Activated CD4-positive, alpha-beta T cell treated with anti-CD3 and anti-CD28 coated beads for 36 hours (primary cell): ENCODE measurements at regions not wholly inside any gene's neighbourhood (a gene's known extent, or its start where the extent isn't known, plus 50 kb on each side); places are given as distances from the start of the nearest gene placed in this dataset.

Experiments
- ATAC-seq: fragments of 200-7000 bp; cut with Tn5 transposase; one replicate; pipeline ENCODE4 v1.10.0; 2021; ENCODE audit warnings: mild to moderate bottlenecking, moderate library complexity
- CTCF ChIA-PET: fragments of 350-600 bp; sonication (Branson Sonifier 250); formaldehyde crosslinking; loops from one replicate; lab custom pipeline; 2021; ENCODE audit warnings: antibody characterized with exemption; lab: Charles Lee
- POLR2A ChIA-PET: fragments of 350-600 bp; sonication (Branson Sonifier 250); formaldehyde crosslinking; loops from one replicate; lab custom pipeline; 2021; ENCODE audit warnings: antibody characterized with exemption, inconsistent platforms; lab: Charles Lee
- DNase-seq: peaks from one replicate; pipeline ENCODE4 v3.0.0-alpha.2; 2020
- H3K27ac Mint-ChIP-seq: one replicate; pipeline ENCODE4 v1.8.0; 2021; ENCODE audit warnings: mixed read lengths
- H3K27me3 Mint-ChIP-seq: one replicate; pipeline ENCODE4 v1.8.0; 2021; ENCODE audit warnings: mixed read lengths
- H3K36me3 Mint-ChIP-seq: one replicate; pipeline ENCODE4 v1.8.0; 2021; ENCODE audit warnings: low read depth, mixed read lengths
- H3K4me1 Mint-ChIP-seq: one replicate; pipeline ENCODE4 v1.8.0; 2021; ENCODE audit warnings: mixed read lengths
- H3K4me3 Mint-ChIP-seq: one replicate; pipeline ENCODE4 v1.8.0; 2021; ENCODE audit warnings: mild to moderate bottlenecking, moderate library complexity, mixed read lengths
- H3K9me3 Mint-ChIP-seq: one replicate; pipeline ENCODE4 v1.8.0; 2021; ENCODE audit warnings: low read depth, mixed read lengths
- intact Hi-C, 2 experiments: fragments of 100-400 bp; cut with DNase I in 1 of 2; cut with micrococcal nuclease in 1 of 2; formaldehyde crosslinking; loops; one replicate each; pipeline versions ENCODE4 v1.14.2 to v1.15.1; 2022 to 2024; cut with DNase I, micrococcal nuclease

DNA sequence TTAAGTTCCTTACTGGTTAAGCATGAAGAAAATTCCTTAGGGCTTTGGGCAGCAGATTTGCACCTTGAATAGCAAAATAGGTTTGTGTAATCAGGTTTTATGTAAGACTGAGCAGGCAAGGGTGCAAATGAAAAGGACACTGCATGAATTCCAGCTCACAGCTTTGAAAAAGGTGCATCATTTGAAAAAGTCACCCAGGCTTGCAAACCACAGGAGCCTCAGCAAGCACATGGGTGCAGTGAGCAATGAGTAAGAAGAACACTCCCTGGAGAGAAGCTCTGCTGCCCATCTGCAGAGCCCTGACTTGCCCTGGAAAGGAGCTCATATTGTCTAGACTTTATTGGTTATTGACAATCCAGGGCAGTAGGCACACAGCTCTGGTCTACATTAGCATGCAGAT, 165.6 kb upstream of the KCNJ16 start:
- Mint-ChIP-seq H3K4me1 (no peaks in the 10 kb centered on the region), H3K27ac (no peak overlapping the region), H3K4me3 (no peak overlapping the region), H3K36me3 (no peaks in the 10 kb centered on the region), H3K27me3 (no peaks in the 10 kb centered on the region), H3K9me3 (no peaks in the 10 kb centered on the region)
- CTCF ChIA-PET, result no interaction called here
- intact Hi-C loops, result no loop called here
- no peak for ATAC-seq
- DNase-seq, result no peak
- POLR2A ChIA-PET, result interaction anchor here (0.6 kb wide), 1 partner anchor 38 kb away, joined by 5 read pairs; no protein-coding TSS in a partner anchor

DNA sequence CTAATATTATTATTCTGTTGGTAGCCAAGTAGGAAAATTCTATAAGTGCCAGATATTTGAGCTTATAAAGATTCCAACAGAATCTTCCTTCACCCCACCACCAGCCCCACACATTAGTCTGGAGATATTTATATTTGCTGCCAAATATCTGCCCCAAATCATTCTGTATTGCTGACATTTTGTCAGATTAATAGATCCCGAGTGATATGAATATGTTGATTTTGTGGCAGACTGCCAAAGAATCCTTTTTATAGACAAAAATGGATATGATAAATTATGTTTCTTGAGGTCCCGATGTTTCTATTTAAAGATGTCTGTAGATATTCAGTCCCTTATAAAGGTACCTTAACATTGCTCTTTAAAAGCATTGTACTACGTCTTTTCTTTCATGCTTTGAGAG, 162.2 kb upstream of the KCNJ16 start:
- intact Hi-C loops, result no loop called here
- H3K4me1 Mint-ChIP-seq, result no peaks in the 10 kb centered on the region
- H3K27me3 Mint-ChIP-seq, result no peaks in the 10 kb centered on the region
- POLR2A ChIA-PET, result no interaction called here
- H3K4me3 Mint-ChIP-seq, result no peak overlapping the region
- H3K36me3 Mint-ChIP-seq, result no peaks in the 10 kb centered on the region
- CTCF ChIA-PET, result interaction anchor here (0.6 kb wide), 1 partner anchor 640 kb away, joined by 3 read pairs; no protein-coding TSS in a partner anchor
- DNase-seq (no peak), ATAC-seq (no peak)
- H3K27ac Mint-ChIP-seq, result no peak overlapping the region
- no peaks in the 10 kb centered on the region for H3K9me3 Mint-ChIP-seq

DNA sequence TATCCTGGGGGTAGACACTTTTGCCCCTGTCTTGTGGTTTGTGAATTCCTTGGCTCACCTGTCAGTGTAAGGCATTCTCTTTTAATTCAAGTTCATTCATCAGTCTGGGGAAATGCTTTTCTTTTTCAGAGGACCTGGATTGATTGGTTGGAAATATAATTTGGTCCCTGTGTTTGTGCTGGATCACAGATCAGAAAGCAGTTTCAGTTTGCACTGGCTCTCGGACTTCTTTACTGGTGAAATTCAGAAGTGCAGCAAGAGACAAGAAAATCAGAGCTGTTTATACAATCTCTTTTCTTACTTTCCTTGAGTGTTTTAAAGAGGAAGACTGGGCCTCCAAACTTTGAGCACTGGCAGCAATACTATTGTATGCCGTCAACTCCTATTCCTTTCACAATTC, 161.8 kb upstream of the KCNJ16 start:
- ChIA-PET CTCF (no interaction called here), POLR2A (no interaction called here)
- DNase-seq, result no peak
- ATAC-seq, result no peak
- intact Hi-C loops, result no loop called here
- H3K36me3 Mint-ChIP-seq, result no peaks in the 10 kb centered on the region
- H3K27me3 Mint-ChIP-seq, result no peaks in the 10 kb centered on the region
- H3K4me3 Mint-ChIP-seq, result no peak overlapping the region
- no peak overlapping the region for H3K27ac Mint-ChIP-seq
- H3K9me3 Mint-ChIP-seq, result no peaks in the 10 kb centered on the region
- H3K4me1 Mint-ChIP-seq, result no peaks in the 10 kb centered on the region

DNA sequence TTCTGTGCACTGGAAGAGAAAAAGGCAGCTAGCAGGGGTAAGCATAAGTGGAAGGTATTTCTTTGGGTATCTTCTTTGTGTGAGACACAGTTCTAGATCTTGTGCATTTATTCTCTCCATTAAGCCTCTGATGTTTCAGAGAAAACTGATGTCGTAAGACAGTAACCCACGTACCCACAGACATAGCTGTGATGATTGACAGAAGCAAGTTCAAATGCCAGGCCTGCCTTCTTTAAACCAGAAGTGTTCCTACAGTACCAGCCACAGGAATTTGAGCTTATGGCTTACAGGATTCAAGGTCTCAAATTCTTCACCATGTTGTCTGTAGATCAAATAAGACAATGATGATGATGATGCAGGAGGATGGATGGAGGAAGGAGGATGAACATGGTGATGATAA, 161.4 kb upstream of the KCNJ16 start:
- no peak for DNase-seq
- no peak overlapping the region for H3K27ac Mint-ChIP-seq

DNA sequence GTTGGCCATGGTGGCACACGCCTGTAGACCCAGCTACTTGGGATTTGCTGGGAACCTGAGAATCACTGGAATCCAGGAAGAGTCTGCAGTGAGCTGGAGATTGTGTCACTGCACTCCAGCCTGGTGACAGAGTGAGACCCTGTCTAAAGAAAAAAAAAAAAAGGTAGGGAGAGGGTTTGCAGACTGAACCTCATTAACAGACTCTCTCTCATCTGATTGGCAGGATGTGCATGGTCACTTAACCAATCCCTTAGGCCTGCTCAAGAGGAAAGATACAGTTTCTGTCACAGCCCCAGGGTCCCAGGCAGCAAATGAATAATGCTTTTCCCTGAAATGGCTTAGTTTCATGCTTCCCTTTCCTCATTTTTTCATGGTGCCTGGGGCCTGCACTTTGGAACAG, 160.5 kb upstream of the KCNJ16 start:
- Mint-ChIP-seq H3K36me3 (no peaks in the 10 kb centered on the region), H3K27me3 (no peaks in the 10 kb centered on the region), H3K4me1 (no peaks in the 10 kb centered on the region), H3K4me3 (no peak overlapping the region), H3K9me3 (peaks cover 3% of the 10 kb centered on the region), H3K27ac (no peak overlapping the region)
- ATAC-seq (no peak), DNase-seq (no peak)
- intact Hi-C loops, result no loop called here
- ChIA-PET CTCF (no interaction called here), POLR2A (no interaction called here)

More for the DNA sequence above, 161.4 kb upstream of the KCNJ16 start:
- H3K4me3 Mint-ChIP-seq, result no peak overlapping the region
- intact Hi-C loops, result no loop called here
- H3K36me3 Mint-ChIP-seq, result no peaks in the 10 kb centered on the region
- H3K4me1 Mint-ChIP-seq, result no peaks in the 10 kb centered on the region
- H3K9me3 Mint-ChIP-seq, result no peaks in the 10 kb centered on the region
- no peak for ATAC-seq
- no peaks in the 10 kb centered on the region for H3K27me3 Mint-ChIP-seq
- POLR2A ChIA-PET, result no interaction called here
- CTCF ChIA-PET, result no interaction called here

DNA sequence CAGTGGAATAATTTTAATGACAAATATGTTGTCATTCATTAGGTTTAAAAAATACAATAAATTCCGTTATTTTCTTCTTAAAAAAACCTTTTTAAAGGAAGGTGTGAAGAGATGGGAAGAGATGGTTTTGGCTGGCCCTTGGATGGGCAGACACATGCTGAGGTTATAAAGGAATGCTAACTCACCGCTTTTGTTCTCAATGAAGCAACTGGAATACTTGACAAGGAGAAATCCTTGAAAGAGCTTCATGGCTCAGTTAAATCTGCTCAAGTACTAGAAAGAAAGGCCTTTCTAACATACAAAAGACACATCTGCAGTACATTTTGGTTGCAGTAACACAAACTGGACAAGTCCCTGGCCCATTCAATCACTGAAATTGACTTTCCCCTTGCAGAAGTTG, 158.3 kb upstream of the KCNJ16 start:
- Mint-ChIP-seq H3K4me1 (no peaks in the 10 kb centered on the region), H3K27ac (no peak overlapping the region), H3K9me3 (peaks cover 7% of the 10 kb centered on the region), H3K36me3 (no peaks in the 10 kb centered on the region), H3K27me3 (no peaks in the 10 kb centered on the region), H3K4me3 (no peak overlapping the region)
- POLR2A ChIA-PET, result no interaction called here
- intact Hi-C loops, result no loop called here
- DNase-seq, result no peak
- no peak for ATAC-seq
- CTCF ChIA-PET, result no interaction called here

DNA sequence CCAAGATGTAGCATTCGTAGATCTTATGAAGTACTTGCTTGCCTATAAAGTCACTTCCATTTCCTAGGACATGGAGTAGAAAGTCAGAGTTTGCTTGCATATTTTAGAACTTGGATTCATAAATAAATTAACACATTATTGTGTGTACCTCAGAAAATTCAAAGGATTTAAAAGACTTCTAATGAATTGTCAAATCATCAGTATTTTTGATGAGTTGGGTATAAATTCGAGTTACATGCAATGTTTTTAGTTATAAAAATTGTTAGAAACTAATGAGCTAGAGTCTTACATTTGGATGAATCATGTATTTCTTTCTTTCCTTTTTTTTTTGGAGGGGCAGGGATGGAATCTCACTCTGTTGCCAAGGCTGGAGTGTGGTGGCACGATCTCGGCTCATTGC, 156.9 kb upstream of the KCNJ16 start:
- H3K27me3 Mint-ChIP-seq, result no peaks in the 10 kb centered on the region
- CTCF ChIA-PET, result no interaction called here
- H3K9me3 Mint-ChIP-seq, result peaks cover 7% of the 10 kb centered on the region

DNA sequence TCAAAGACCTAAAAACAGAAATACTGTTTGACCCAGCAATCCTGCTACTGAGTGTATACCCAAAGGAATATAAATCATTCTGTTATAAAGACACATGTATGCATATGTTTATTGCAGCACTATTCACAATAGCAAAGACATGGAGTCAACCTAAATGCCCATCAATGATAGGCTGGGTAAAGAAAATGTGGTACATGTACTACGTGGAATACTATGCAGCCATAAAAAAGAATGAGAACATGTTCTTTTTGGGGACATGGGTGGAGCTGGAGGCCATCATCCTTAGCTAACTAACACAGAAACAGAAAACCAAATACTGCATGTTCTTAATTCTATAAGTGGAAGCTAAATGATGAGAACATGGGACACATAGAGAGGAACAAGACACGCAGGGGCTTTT, 155.2 kb upstream of the KCNJ16 start:
- ChIA-PET CTCF (no interaction called here), POLR2A (no interaction called here)
- Mint-ChIP-seq H3K27ac (no peak overlapping the region), H3K27me3 (no peaks in the 10 kb centered on the region), H3K9me3 (peaks cover 7% of the 10 kb centered on the region), H3K36me3 (no peaks in the 10 kb centered on the region), H3K4me3 (no peak overlapping the region), H3K4me1 (no peaks in the 10 kb centered on the region)
- ATAC-seq (no peak), DNase-seq (no peak)
- intact Hi-C loops, result no loop called here

More for the DNA sequence above, 156.9 kb upstream of the KCNJ16 start:
- Mint-ChIP-seq H3K4me3 (no peak overlapping the region), H3K27ac (no peak overlapping the region), H3K36me3 (no peaks in the 10 kb centered on the region), H3K4me1 (no peaks in the 10 kb centered on the region)
- intact Hi-C loops, result no loop called here
- ATAC-seq (no peak), DNase-seq (no peak)
- POLR2A ChIA-PET, result no interaction called here

DNA sequence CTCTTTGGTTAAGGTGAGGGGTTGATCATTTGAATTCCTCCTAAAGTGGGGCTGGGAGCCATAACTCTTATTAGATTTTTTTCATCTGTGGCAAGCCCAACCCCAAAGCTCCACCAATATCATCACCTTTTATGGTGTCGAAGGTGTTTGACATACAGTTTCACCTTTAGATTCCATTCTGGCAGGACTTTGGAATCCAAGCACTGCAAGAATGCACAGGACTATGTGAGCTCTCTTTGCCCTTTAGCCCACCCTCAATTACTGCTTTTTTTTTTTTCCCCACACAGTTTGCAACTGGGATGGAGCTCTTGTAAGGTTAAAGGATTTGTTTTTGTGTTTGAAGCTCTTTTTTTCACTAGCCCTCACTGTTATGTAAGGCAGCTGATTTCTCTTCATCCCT, 154.0 kb upstream of the KCNJ16 start:
- H3K27me3 Mint-ChIP-seq, result no peaks in the 10 kb centered on the region
- ChIA-PET CTCF (interaction anchor here (0.6 kb wide), 1 partner anchor 12 kb away, joined by 3 read pairs; no protein-coding TSS in a partner anchor), POLR2A (no interaction called here)
- intact Hi-C loops, result no loop called here
- no peak overlapping the region for H3K27ac Mint-ChIP-seq
- H3K4me3 Mint-ChIP-seq, result no peak overlapping the region
- no peaks in the 10 kb centered on the region for H3K4me1 Mint-ChIP-seq
- DNase-seq, result no peak
- H3K36me3 Mint-ChIP-seq, result no peaks in the 10 kb centered on the region
- no peak for ATAC-seq
- peaks cover 7% of the 10 kb centered on the region for H3K9me3 Mint-ChIP-seq

DNA sequence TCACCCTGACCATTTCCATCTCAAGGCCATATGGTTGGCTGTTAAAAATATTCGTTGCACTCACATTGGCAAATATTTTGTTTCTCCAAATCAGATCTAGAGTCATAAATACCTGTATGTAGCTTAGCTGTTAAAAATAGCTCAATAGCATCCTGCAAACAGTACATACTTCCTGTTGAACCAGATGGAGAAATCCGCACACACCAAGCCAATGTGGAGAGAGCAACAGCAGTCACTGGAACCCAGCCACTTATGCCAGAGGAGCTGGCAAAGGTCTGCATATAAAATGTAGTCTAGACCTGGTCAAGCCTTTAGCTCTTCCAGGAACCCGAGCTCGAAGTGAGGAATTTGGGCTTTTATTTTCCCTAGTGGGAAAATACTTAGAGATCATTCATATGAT, 146.4 kb upstream of the KCNJ16 start:
- Mint-ChIP-seq H3K36me3 (no peaks in the 10 kb centered on the region), H3K4me1 (no peaks in the 10 kb centered on the region)

DNA sequence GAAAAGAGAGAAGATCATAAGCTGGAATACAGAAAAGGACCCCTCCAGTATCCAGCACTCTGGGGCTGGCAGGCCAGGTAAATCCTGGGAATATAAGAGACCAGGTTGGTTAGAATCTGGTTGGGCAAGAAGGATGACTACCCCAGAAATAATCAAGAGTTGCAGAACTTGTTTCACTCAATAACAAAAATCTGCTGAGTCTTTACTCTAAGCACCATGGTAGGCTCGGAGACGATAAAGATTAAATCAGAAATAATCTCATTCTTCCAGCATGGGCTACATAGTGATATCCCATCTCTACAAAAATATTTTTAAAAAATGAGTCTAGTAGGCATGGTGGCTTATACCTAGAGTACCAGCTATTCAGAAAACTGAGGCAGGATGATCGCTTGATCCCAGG, 138.0 kb upstream of the KCNJ16 start:
- intact Hi-C loops, result no loop called here
- no peak for ATAC-seq

More for the DNA sequence above, 146.4 kb upstream of the KCNJ16 start:
- no peak for DNase-seq
- H3K27ac Mint-ChIP-seq, result no peak overlapping the region
- H3K27me3 Mint-ChIP-seq, result no peaks in the 10 kb centered on the region
- ChIA-PET POLR2A (no interaction called here), CTCF (no interaction called here)
- intact Hi-C loops, result no loop called here
- H3K4me3 Mint-ChIP-seq, result no peak overlapping the region
- no peak for ATAC-seq
- H3K9me3 Mint-ChIP-seq, result no peaks in the 10 kb centered on the region

DNA sequence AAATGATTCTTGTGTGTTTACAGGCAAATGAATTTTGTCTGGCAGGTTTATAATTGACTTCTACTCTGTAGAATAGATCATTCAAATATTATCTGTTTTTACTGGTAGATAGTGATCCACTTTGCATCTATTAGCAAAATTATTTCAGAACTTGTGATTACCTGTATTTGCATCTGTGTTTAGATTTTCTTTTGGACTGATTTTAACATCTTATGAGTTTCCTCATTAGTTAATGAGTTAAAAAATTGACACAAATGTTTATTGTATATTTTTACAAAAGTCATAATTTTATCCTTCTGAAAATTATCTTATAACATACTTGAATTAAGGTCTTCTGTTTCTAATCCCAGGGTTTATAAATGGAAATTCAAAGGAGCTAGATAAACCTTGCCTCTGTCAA, 132.0 kb upstream of the KCNJ16 start:
- intact Hi-C loops, result no loop called here
- Mint-ChIP-seq H3K4me1 (no peaks in the 10 kb centered on the region), H3K9me3 (no peaks in the 10 kb centered on the region), H3K36me3 (no peaks in the 10 kb centered on the region), H3K4me3 (no peak overlapping the region), H3K27ac (no peak overlapping the region), H3K27me3 (no peaks in the 10 kb centered on the region)
- DNase-seq (no peak), ATAC-seq (no peak)
- ChIA-PET POLR2A (no interaction called here), CTCF (no interaction called here)

More for the DNA sequence above, 138.0 kb upstream of the KCNJ16 start:
- no peaks in the 10 kb centered on the region for H3K4me1 Mint-ChIP-seq
- ChIA-PET POLR2A (no interaction called here), CTCF (no interaction called here)
- no peaks in the 10 kb centered on the region for H3K9me3 Mint-ChIP-seq
- H3K27ac Mint-ChIP-seq, result no peak overlapping the region
- H3K27me3 Mint-ChIP-seq, result no peaks in the 10 kb centered on the region
- DNase-seq, result no peak
- H3K4me3 Mint-ChIP-seq, result no peak overlapping the region
- H3K36me3 Mint-ChIP-seq, result no peaks in the 10 kb centered on the region

DNA sequence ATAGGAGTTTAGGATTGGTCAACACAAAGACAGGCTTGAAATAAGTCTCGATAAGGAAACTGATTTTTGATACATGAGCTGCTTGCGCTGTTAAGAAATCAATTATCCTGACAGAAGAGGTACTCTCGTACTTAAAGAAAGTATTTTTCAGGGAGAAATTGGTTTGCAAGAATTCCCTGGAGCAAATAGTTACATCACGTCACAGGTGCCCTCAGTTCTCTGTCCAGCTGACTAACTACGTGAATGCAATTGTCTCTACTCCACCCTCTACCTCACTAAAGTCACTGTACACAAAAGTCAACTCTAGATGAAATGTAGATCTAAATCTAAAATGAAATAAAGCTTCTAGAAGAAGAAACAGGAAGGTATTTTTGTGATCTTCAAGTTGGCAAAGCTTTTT, 130.6 kb upstream of the KCNJ16 start:
- no peak overlapping the region for H3K27ac Mint-ChIP-seq
- POLR2A ChIA-PET, result interaction anchor here (0.6 kb wide), 1 partner anchor 1083 kb away, joined by 4 read pairs; no protein-coding TSS in a partner anchor
- H3K4me1 Mint-ChIP-seq, result no peaks in the 10 kb centered on the region
- H3K36me3 Mint-ChIP-seq, result no peaks in the 10 kb centered on the region
- no peaks in the 10 kb centered on the region for H3K27me3 Mint-ChIP-seq
- intact Hi-C loops, result no loop called here
- ATAC-seq (no peak), DNase-seq (no peak)
- CTCF ChIA-PET, result no interaction called here
- H3K4me3 Mint-ChIP-seq, result no peak overlapping the region
- H3K9me3 Mint-ChIP-seq, result no peaks in the 10 kb centered on the region
